Nephron (organoid): ENCODE measurements at regions not wholly inside any gene's neighbourhood (a gene's known extent, or its start where the extent isn't known, plus 50 kb on each side); places are given as distances from the start of the nearest gene placed in this dataset.
A peak's percentile ranks its signal among the peaks of the same experiment; 100 is the strongest.

Experiments used
- H3K27ac Mint-ChIP-seq, 3 experiments: 2 replicates each; pipeline ENCODE4 v1.8.0; 2020; ENCODE audit warnings: mixed read lengths in 3 of 3, mild to moderate bottlenecking in 2 of 3, moderate library complexity in 1 of 3
- H3K27me3 Mint-ChIP-seq: 2 replicates; pipeline ENCODE4 v1.8.0; 2021; ENCODE audit warnings: low read depth, mild to moderate bottlenecking, moderate library complexity, mixed read lengths
- H3K36me3 Mint-ChIP-seq: 2 replicates; pipeline ENCODE4 v1.8.0; 2020; ENCODE audit warnings: low read depth, mixed read lengths
- H3K4me1 Mint-ChIP-seq: 2 replicates; pipeline ENCODE4 v1.8.0; 2020; ENCODE audit warnings: mixed read lengths
- H3K4me3 Mint-ChIP-seq, 3 experiments: 2 replicates each; pipeline ENCODE4 v1.8.0; 2020; ENCODE audit warnings: mild to moderate bottlenecking in 3 of 3, mixed read lengths in 3 of 3, moderate library complexity in 2 of 3
- H3K9me3 Mint-ChIP-seq: 2 replicates; pipeline ENCODE4 v1.8.0; 2020; ENCODE audit warnings: mixed read lengths
- TF ChIP-seq, protein P1 (sequence below), 3 experiments: fragments of 200-600 bp; sonication (generic); IDR thresholded peaks; one replicate each; pipeline ENCODE4 v1.5.0; 2021; ENCODE audit warnings: antibody characterized with exemption in 3 of 3; ENCODE audit not compliant: unreplicated experiment in 3 of 3

DNA sequence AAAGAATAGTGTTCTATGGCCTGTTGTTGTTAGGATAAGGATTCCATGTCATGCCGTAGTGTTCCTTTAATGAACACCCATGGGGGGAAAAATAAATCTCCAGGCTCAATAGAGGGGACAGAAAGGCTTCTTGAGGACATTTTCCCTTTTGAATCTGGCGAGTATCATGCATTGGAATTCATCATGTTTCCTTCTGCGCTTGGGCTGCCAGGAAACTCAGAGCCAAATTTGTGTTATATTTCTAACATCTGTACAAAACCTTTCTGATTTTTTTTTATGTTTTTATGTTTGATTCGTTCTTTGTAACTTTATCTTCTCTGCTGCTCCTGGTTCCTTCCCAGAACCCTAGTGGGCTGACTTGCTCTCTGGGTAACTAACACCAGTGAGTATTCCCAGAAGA is 1163.3 kb downstream of the VRK1 start:
- H3K4me1 Mint-ChIP-seq = no peaks in the 10 kb centered on the region
- no peak overlapping the region for H3K27ac Mint-ChIP-seq
- H3K9me3 Mint-ChIP-seq = peaks cover 8% of the 10 kb centered on the region
- H3K4me3 Mint-ChIP-seq = no peak overlapping the region
- H3K27me3 Mint-ChIP-seq = peaks cover 4% of the 10 kb centered on the region
- H3K36me3 Mint-ChIP-seq = no peaks in the 10 kb centered on the region
- TF ChIP-seq, protein P1, sequence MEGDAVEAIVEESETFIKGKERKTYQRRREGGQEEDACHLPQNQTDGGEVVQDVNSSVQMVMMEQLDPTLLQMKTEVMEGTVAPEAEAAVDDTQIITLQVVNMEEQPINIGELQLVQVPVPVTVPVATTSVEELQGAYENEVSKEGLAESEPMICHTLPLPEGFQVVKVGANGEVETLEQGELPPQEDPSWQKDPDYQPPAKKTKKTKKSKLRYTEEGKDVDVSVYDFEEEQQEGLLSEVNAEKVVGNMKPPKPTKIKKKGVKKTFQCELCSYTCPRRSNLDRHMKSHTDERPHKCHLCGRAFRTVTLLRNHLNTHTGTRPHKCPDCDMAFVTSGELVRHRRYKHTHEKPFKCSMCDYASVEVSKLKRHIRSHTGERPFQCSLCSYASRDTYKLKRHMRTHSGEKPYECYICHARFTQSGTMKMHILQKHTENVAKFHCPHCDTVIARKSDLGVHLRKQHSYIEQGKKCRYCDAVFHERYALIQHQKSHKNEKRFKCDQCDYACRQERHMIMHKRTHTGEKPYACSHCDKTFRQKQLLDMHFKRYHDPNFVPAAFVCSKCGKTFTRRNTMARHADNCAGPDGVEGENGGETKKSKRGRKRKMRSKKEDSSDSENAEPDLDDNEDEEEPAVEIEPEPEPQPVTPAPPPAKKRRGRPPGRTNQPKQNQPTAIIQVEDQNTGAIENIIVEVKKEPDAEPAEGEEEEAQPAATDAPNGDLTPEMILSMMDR (IDR thresholded peaks at IDR 0.05; ENCODE audit: unreplicated experiment in 3 of 3) = no peak

DNA sequence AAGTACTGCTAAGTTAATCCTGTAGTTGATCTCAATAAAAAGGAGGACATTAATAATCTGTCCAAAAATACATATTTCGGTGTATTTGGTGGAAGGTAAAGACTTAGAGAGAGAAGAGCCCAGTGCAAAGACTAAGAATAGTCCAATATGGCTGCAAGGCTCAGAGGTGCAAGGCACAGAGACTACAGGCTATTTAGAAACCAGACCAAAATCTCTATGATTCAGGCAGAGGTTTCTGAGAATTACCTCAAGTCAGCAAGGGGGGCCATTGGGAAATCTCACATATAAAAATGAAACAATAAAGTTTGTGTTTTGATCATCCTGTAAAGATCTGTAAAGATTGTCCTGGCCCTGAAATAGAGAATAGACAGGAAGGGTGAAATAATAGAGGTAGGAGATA is 1173.0 kb downstream of the VRK1 start:
- TF ChIP-seq, protein P1 (IDR thresholded peaks at IDR 0.05; ENCODE audit: unreplicated experiment in 3 of 3) = no peak
- Mint-ChIP-seq H3K36me3 (no peaks in the 10 kb centered on the region), H3K27ac (no peak overlapping the region), H3K27me3 (peaks cover 11% of the 10 kb centered on the region), H3K4me1 (no peaks in the 10 kb centered on the region), H3K9me3 (no peaks in the 10 kb centered on the region), H3K4me3 (no peak overlapping the region)

- H3K27ac Mint-ChIP-seq = no peak overlapping the region
- TF ChIP-seq, protein P1 (IDR thresholded peaks at IDR 0.05; ENCODE audit: unreplicated experiment in 3 of 3) = no peak
- no peaks in the 10 kb centered on the region for H3K9me3 Mint-ChIP-seq
- H3K27me3 Mint-ChIP-seq = peaks cover 20% of the 10 kb centered on the region
- peaks cover 39% of the 10 kb centered on the region for H3K4me1 Mint-ChIP-seq
- no peaks in the 10 kb centered on the region for H3K36me3 Mint-ChIP-seq
- H3K4me3 Mint-ChIP-seq = no peak overlapping the region
These were observed 1178.0 kb downstream of the VRK1 start for GRCh38 chr14:97975216-97975615.

DNA sequence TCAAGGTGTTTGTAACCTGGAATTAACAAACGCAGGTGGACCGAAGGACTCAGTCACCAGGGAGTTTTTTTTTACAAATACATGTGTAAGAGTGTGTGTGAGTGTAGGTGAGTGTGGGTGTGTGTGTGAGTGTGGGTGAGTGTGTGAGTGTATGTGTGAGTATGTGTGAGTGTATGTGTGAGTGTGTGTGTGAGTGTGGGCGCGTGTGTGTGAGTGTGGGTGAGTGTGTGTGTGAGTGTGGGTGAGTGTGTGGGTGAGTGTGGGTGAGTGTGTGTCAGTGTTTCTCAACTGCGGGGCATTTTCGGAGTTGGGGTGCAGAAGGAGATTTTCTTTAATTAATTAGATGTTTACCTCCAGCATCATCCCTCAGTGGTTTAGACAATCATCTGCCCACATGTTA is 1178.8 kb downstream of the VRK1 start:
- peaks cover 39% of the 10 kb centered on the region for H3K4me1 Mint-ChIP-seq

GRCh38 chr14:97976861-97977260 is 1179.7 kb downstream of the VRK1 start:
- Mint-ChIP-seq H3K36me3 (no peaks in the 10 kb centered on the region), H3K4me3 (peak overlapping the region in 1 of 3 experiments; percentile 41), H3K27me3 (peaks cover 12% of the 10 kb centered on the region), H3K27ac (peak overlapping the region in 1 of 3 experiments; percentile 53), H3K4me1 (peaks cover 39% of the 10 kb centered on the region), H3K9me3 (no peaks in the 10 kb centered on the region)
- TF ChIP-seq, protein P1 (IDR thresholded peaks at IDR 0.05; ENCODE audit: unreplicated experiment in 3 of 3) = no peak

More for the DNA sequence above, 1178.8 kb downstream of the VRK1 start:
- TF ChIP-seq, protein P1 (IDR thresholded peaks at IDR 0.05; ENCODE audit: unreplicated experiment in 3 of 3) = no peak
- H3K9me3 Mint-ChIP-seq = no peaks in the 10 kb centered on the region
- H3K36me3 Mint-ChIP-seq = no peaks in the 10 kb centered on the region
- H3K27ac Mint-ChIP-seq = peak overlapping the region in 1 of 3 experiments; percentile 53
- peaks cover 20% of the 10 kb centered on the region for H3K27me3 Mint-ChIP-seq
- peak overlapping the region in 1 of 3 experiments; percentile 36 for H3K4me3 Mint-ChIP-seq

DNA sequence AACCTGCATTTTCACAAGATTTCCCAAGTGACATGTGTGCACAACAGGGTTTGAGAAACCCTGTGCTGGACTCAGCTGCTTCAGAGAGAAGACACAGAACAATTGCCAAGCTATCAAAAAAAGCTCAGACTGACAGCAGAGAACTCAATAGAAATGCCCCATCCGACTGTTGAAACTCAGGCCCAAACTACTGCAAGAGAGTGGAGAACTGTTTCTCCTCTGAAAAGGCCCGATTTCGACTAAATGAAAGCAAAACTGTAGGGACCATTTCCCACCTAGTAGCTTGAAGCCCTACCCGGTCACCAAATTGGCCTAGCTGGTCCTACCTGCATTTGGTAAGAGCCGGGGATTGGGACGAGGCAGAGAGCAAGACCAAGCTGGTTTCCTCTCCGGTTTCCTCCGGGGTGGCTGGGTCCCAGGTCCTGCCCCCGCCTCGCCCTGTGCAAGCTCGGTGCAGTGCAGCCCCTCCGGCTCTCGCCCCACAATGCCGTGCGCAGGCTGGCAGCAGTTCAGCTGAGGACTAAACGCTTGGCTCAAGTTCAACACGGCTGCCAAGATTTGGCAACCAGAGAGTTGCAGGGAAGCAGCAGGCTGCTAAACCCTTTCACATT is 1180.6 kb downstream of the VRK1 start:
- Mint-ChIP-seq H3K36me3 (no peaks in the 10 kb centered on the region), H3K9me3 (no peaks in the 10 kb centered on the region), H3K4me3 (peak overlapping the region in 1 of 3 experiments; percentile 41), H3K27me3 (peaks cover 9% of the 10 kb centered on the region), H3K27ac (peak overlapping the region in 2 of 3 experiments; percentile 53 to 72), H3K4me1 (peaks cover 39% of the 10 kb centered on the region)
- TF ChIP-seq, protein P1 (IDR thresholded peaks at IDR 0.05; ENCODE audit: unreplicated experiment in 3 of 3) = no peak
